Activated naive CD8-positive, alpha-beta T cell treated with anti-CD3 and anti-CD28 coated beads, Interleukin-2, amount 10 ng/mL, durations not matched to agents 7 days and 5 days (primary cell): ENCODE measurements at regions not wholly inside any gene's neighbourhood (a gene's known extent, or its start where the extent isn't known, plus 50 kb on each side); places are given as distances from the start of the nearest gene placed in this dataset.

Experiments used
- ATAC-seq: fragments of 150-1000 bp; cut with Tn5 transposase; one replicate; pipeline ENCODE4 v1.10.0; 2021; ENCODE audit warnings: low read depth, moderate library complexity
- POLR2A ChIA-PET: fragments of 350-600 bp; sonication (Branson Sonifier 250); formaldehyde crosslinking; loops from one replicate; lab custom pipeline; 2021; ENCODE audit warnings: antibody characterized with exemption; lab: Charles Lee
- DNase-seq: peaks from one replicate; pipeline ENCODE4 v3.0.0; 2021
- H3K27ac Mint-ChIP-seq: one replicate; pipeline ENCODE4 v1.8.0; 2022; ENCODE audit warnings: mild to moderate bottlenecking, mixed read lengths
- H3K27me3 Mint-ChIP-seq: one replicate; pipeline ENCODE4 v1.8.0; 2022; ENCODE audit warnings: mild to moderate bottlenecking, moderate library complexity, mixed read lengths
- H3K36me3 Mint-ChIP-seq: one replicate; pipeline ENCODE4 v1.8.0; 2021; ENCODE audit warnings: mild to moderate bottlenecking, mixed read lengths
- H3K4me1 Mint-ChIP-seq: one replicate; pipeline ENCODE4 v1.8.0; 2021; ENCODE audit warnings: mixed read lengths
- H3K4me3 Mint-ChIP-seq: one replicate; pipeline ENCODE4 v1.8.0; 2022; ENCODE audit warnings: mild to moderate bottlenecking, moderate library complexity, mixed read lengths
- H3K9me3 Mint-ChIP-seq: one replicate; pipeline ENCODE4 v1.8.0; 2021; ENCODE audit warnings: mixed read lengths

DNA sequence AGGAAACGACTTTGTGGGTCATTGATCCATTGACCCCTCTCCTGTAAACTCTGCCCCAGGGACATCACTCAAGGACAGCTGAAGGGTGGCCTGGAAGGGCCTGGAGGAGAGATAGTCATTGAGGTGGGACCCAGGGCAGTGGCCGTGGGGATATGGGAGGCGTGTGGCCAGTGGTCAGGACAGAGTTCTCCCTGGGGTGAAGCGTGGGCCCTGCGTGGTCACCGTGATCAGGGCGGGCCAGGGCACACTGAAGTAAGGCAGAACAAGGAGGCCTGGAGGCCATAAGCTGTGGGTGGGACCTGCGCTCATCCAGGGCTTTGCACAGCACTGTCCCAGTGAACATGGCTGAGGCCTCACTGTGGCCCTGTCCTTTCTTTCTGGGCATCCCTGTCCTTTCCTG lies 177.9 kb downstream of the ZNF248 start:
- H3K36me3 Mint-ChIP-seq = no peaks in the 10 kb centered on the region

DNA sequence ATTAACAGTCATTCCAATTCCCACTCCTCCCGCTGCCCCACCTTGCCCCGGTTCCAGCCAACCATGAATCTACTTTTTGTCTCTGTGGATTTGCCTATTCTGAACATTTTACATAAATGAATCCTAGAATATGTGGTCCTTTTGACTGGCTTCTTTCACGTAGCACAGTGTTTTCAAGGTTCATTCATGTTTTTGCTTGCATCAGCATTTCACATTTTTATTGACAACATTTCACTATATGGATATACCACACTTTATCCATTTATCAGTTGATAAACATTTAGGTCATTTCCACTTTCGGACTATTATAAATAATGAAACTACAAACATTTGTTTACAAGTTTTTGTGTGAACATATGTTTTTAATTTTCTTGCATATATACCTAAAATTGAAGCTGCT lies 182.0 kb downstream of the ZNF248 start:
- DNase-seq = no peak
- no peak for ATAC-seq
- no peak overlapping the region for H3K27ac Mint-ChIP-seq
- H3K9me3 Mint-ChIP-seq = peaks cover 21% of the 10 kb centered on the region
- no peaks in the 10 kb centered on the region for H3K36me3 Mint-ChIP-seq
- no peaks in the 10 kb centered on the region for H3K27me3 Mint-ChIP-seq
- no peak overlapping the region for H3K4me3 Mint-ChIP-seq
- POLR2A ChIA-PET = no interaction called here
- no peaks in the 10 kb centered on the region for H3K4me1 Mint-ChIP-seq

More for the DNA sequence above, 177.9 kb downstream of the ZNF248 start:
- H3K4me1 Mint-ChIP-seq = no peaks in the 10 kb centered on the region
- no peak overlapping the region for H3K27ac Mint-ChIP-seq
- H3K9me3 Mint-ChIP-seq = peaks cover 15% of the 10 kb centered on the region
- POLR2A ChIA-PET = no interaction called here
- ATAC-seq (no peak), DNase-seq (no peak)
- H3K4me3 Mint-ChIP-seq = no peak overlapping the region
- no peaks in the 10 kb centered on the region for H3K27me3 Mint-ChIP-seq

DNA sequence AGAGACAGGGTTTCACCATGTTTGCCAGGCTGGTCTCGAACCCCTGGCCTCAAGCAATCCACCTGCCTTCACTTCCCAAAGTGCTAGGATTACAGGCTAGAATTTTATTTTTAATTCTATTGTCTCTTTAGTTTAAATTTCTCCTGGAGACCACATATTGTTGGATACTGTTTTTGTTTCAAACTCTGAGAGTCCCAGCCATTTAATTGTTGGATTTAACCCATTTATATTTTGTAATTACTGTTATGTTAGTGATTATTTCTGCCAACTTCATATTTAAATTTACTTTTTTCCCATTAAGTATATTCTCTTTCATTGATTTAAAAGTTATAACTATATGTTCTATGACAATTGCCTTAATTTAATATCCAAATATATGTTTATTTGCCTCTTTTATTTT lies 185.6 kb downstream of the ZNF248 start:
- Mint-ChIP-seq H3K36me3 (no peaks in the 10 kb centered on the region), H3K9me3 (peaks cover 18% of the 10 kb centered on the region), H3K4me3 (no peak overlapping the region), H3K27ac (no peak overlapping the region), H3K27me3 (no peaks in the 10 kb centered on the region), H3K4me1 (no peaks in the 10 kb centered on the region)
- no peak for ATAC-seq
- POLR2A ChIA-PET = no interaction called here
- no peak for DNase-seq

DNA sequence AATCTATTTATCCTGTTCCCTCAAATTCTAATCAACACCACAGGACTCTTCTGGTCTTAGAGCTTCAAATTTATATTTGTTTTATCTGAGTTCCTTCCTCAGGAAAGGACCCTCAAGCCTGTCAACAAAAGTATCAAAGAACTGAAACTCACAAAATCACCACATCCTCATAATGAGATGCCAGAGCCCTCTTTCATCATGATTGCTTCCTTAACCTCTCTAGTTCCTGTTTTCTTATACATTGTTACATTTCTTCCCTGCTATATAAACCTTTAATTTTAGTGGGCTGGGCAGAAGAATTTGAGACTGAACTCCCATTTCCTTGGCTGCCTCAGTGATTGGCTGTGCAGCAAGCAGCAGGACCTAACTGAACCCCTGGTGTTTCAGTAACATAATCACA lies 189.7 kb downstream of the ZNF248 start:
- Mint-ChIP-seq H3K4me1 (no peaks in the 10 kb centered on the region), H3K27me3 (no peaks in the 10 kb centered on the region), H3K4me3 (no peak overlapping the region), H3K9me3 (peaks cover 15% of the 10 kb centered on the region), H3K36me3 (no peaks in the 10 kb centered on the region), H3K27ac (no peak overlapping the region)
- POLR2A ChIA-PET = no interaction called here
- DNase-seq (no peak), ATAC-seq (no peak)

DNA sequence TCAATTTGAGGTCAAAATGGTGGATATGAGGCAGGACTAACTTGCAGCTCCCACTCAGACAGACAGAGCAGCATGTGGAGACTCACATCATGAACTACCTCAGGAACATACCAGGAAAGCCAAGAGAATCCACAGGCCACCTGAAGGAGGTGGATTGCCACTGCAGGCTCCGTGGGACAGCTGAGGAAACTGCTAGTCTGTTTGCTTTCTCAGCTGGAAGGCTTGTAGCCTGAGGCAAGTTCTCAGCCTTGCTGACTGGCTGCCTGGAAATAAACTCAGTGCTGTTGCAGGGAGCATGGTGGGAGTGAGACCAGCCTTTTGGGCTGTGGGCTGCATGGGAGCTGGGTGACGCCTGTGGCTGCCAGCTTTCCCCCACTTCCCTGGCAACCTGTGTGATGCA lies 202.9 kb downstream of the ZNF248 start:
- H3K27me3 Mint-ChIP-seq = no peaks in the 10 kb centered on the region
- H3K4me3 Mint-ChIP-seq = no peak overlapping the region
- no peaks in the 10 kb centered on the region for H3K36me3 Mint-ChIP-seq
- no peak overlapping the region for H3K27ac Mint-ChIP-seq
- peaks cover 24% of the 10 kb centered on the region for H3K9me3 Mint-ChIP-seq
- no peak for ATAC-seq
- POLR2A ChIA-PET = no interaction called here
- DNase-seq = no peak
- H3K4me1 Mint-ChIP-seq = no peaks in the 10 kb centered on the region

DNA sequence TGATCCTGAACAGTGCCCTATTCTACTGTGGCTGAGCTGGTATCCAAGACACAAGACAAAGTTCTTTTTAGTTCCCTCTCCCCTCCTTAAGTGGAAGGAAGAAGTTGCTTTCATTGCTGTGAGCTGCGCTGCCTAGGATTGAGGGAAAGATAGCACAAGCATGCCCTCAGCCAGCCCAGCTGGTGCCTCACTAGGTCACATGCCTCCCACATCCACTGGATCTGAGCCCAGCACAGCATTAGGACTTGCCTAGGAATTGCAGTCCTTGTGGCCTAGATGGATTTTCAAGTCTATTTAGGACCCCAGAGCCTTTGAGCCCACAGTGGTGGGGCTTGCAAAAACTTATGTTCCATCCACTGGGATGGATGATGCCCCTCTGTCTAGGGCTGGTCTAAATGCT lies 214.2 kb downstream of the ZNF248 start:
- Mint-ChIP-seq H3K4me3 (no peak overlapping the region), H3K36me3 (peaks cover 2% of the 10 kb centered on the region), H3K9me3 (peaks cover 9% of the 10 kb centered on the region), H3K27me3 (no peaks in the 10 kb centered on the region), H3K27ac (no peak overlapping the region), H3K4me1 (no peaks in the 10 kb centered on the region)
- DNase-seq (no peak), ATAC-seq (no peak)
- POLR2A ChIA-PET = no interaction called here

DNA sequence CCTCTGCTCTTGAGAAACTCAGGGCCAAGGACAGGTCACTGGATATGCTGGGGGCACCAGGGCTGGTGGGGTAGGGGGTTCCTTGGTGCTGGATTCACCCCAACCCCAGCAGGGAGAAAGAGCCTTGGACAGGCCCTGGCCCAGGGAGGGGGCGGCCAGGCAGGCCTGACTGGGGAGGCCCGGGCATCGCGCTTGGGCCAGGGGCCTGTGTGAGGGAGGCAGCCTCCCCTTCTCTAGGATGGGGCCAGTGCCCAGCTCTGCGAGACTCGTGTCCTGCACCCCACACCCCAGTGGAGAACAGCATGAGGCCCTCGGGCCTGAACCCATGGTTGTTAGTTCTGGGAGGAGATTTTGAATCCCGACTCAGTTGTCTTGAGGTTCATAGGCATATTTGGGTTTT lies 217.1 kb downstream of the ZNF248 start:
- DNase-seq (no peak), ATAC-seq (no peak)
- Mint-ChIP-seq H3K36me3 (peaks cover 3% of the 10 kb centered on the region), H3K27ac (no peak overlapping the region), H3K4me3 (no peak overlapping the region), H3K27me3 (no peaks in the 10 kb centered on the region), H3K9me3 (peaks cover 20% of the 10 kb centered on the region), H3K4me1 (no peaks in the 10 kb centered on the region)
- POLR2A ChIA-PET = no interaction called here

DNA sequence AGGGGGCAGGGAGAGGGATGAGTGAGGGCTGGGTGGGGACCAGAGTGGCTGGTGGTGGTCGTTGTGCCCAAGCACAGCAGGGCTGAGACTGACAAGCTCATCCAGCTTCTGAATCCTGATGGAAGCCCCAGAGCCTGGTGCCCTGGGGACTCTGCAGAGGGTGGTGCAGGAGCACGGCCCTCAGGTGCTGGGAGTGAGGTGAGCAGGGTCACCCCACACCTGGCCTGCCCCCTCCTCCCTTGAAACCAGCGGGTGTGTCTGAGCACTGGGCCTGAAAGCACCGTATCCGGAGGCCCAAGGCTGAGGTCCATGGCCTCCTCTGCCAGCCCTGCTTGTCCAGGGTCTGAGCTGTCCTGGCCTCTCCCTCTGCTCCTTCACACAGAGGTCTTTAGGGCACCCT lies 218.2 kb downstream of the ZNF248 start:
- H3K9me3 Mint-ChIP-seq = peaks cover 20% of the 10 kb centered on the region
- H3K4me3 Mint-ChIP-seq = no peak overlapping the region
- H3K27me3 Mint-ChIP-seq = no peaks in the 10 kb centered on the region
- peaks cover 3% of the 10 kb centered on the region for H3K36me3 Mint-ChIP-seq
- H3K27ac Mint-ChIP-seq = no peak overlapping the region
- DNase-seq (no peak), ATAC-seq (no peak)
- POLR2A ChIA-PET = no interaction called here
- H3K4me1 Mint-ChIP-seq = no peaks in the 10 kb centered on the region

DNA sequence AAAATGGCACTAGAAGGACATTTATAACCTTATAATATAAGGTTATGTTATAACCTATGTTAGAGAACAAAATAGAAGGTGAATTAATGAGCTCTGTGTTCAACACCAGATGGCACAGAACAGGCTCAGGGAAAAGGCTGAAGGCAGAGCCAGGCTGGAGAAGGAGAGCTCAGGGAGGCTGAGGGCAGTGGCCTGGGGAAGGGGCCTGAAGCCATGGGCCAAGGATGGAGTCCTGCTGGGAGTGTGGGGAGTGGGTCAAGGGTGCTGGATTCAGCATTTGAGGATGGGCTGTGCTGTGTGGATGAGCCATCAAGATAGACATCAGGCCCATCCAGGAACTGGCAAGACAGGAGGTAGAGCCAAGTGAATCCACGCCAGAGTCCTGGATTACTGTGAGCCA lies 218.8 kb downstream of the ZNF248 start:
- ATAC-seq = no peak
- DNase-seq = no peak
- Mint-ChIP-seq H3K4me1 (no peaks in the 10 kb centered on the region), H3K27ac (no peak overlapping the region), H3K36me3 (peaks cover 3% of the 10 kb centered on the region), H3K4me3 (no peak overlapping the region), H3K27me3 (no peaks in the 10 kb centered on the region), H3K9me3 (peaks cover 20% of the 10 kb centered on the region)
- POLR2A ChIA-PET = no interaction called here

DNA sequence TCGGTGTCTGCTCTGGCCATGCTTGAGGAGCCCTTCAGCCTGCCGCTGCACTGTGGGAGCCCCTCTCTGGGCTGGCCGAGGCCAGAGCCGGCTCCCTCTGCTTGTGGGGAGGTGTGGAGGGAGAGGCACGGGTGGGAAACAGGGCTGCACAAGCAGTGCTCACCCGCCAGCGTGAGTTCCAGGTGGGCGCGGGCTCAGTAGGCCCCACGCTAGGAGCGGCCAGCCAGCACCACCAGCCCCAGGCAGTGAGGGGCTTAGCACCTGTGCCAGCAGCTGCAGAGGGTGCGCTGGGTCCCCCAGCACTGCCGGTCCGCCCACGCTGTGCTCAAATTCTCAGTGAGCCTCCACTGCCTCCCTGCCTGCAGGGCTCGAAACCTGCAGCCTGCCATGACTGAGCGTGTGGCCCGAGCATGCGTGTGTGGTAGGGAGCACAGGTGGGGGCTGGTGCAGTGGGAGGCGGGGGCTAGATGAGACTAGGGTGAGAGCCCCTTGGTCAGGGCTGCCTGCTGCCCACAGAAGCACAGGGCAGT lies 223.0 kb downstream of the ZNF248 start:
- ATAC-seq (no peak), DNase-seq (no peak)
- H3K27ac Mint-ChIP-seq = no peak overlapping the region
- H3K4me3 Mint-ChIP-seq = no peak overlapping the region
- H3K36me3 Mint-ChIP-seq = peaks cover 3% of the 10 kb centered on the region
- POLR2A ChIA-PET = no interaction called here
- peaks cover 19% of the 10 kb centered on the region for H3K9me3 Mint-ChIP-seq
- H3K27me3 Mint-ChIP-seq = no peaks in the 10 kb centered on the region
- H3K4me1 Mint-ChIP-seq = no peaks in the 10 kb centered on the region

DNA sequence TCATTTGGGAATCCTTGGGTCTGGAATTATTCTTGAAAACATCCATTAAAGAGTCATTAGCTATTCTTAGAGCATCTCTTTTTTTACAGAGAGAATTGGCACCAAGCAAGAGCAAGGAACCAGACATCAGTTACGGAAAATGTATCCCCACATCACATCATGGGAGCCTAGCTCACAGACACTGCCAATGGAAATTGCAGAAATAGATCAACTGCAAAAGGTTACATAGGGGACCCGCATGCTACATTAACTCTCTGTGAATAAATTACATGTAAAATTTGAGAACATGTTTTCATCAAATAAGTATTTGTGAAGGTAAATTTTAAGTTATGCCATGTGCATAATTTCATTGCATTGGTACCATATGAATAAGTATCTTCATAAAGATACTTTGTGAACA lies 224.8 kb downstream of the ZNF248 start:
- POLR2A ChIA-PET = no interaction called here
- no peak for DNase-seq
- H3K27me3 Mint-ChIP-seq = no peaks in the 10 kb centered on the region
- no peaks in the 10 kb centered on the region for H3K4me1 Mint-ChIP-seq
- H3K9me3 Mint-ChIP-seq = peaks cover 15% of the 10 kb centered on the region
- H3K36me3 Mint-ChIP-seq = peaks cover 1% of the 10 kb centered on the region
- no peak overlapping the region for H3K27ac Mint-ChIP-seq
- ATAC-seq = no peak
- no peak overlapping the region for H3K4me3 Mint-ChIP-seq

DNA sequence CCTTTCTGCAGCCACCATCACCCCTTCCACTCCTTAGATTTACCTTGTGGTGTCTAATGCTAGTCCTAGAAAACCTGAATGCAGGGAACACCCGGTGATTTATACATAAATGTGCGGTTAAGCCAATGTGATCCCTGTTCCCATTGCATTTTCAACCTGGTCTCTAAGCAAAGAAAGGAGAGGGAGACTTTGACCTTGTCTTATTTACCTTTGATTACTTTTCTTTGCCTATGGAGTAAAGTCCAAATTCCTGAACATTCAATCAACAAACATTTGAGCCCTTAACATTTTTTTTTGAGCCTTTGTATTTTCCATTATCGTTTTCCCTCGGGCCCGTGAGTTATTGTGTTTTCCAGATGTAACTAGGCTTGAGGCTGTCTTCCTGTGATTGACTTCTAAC lies 233.9 kb downstream of the ZNF248 start:
- Mint-ChIP-seq H3K9me3 (peaks cover 9% of the 10 kb centered on the region), H3K27ac (no peak overlapping the region), H3K4me3 (no peak overlapping the region), H3K4me1 (no peaks in the 10 kb centered on the region), H3K27me3 (no peaks in the 10 kb centered on the region), H3K36me3 (no peaks in the 10 kb centered on the region)
- POLR2A ChIA-PET = no interaction called here
- DNase-seq (no peak), ATAC-seq (no peak)

DNA sequence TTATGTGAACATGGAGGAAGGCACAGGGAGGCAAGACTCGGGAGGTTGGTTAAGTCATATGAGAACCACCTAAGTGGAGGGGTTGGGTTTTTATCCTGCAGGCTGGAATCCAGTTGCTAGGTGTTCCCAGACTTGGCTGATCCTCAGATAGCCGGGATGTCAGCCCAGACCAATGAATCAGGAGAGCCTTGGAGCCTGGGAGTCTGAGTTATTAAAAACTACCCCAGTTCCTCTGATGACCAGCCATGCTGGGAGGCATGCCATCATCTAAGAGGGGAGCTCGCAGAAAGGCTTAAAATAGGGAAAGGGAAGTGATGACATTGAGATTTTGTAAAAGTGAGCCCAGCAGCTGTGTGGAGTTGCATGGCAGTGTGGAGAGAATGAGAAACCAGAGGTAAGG lies 238.1 kb downstream of the ZNF248 start:
- POLR2A ChIA-PET = no interaction called here
- ATAC-seq = no peak
- peaks cover 16% of the 10 kb centered on the region for H3K9me3 Mint-ChIP-seq
- no peaks in the 10 kb centered on the region for H3K36me3 Mint-ChIP-seq
- DNase-seq = no peak
- no peak overlapping the region for H3K27ac Mint-ChIP-seq
- H3K4me3 Mint-ChIP-seq = no peak overlapping the region
- no peaks in the 10 kb centered on the region for H3K4me1 Mint-ChIP-seq
- H3K27me3 Mint-ChIP-seq = no peaks in the 10 kb centered on the region

DNA sequence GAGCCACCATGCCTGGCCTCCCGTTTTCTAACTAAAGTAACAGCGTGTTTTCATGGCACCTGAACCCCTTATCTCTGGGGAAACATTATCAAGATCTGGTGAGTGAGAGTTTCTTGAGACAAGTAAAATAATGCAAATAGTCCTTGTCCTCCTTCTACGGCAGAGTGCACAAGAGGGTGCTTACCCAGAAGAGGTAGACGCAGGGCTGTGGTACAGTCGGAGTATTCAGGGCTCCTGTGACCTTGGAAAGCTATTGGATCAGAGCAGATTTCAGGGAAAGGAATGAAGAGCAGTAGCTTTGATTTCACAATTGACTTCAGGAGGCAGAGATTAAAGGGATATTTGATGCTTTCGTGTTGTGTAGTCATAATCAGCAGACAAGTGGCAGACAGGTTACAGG lies 269.1 kb downstream of the ZNF248 start:
- Mint-ChIP-seq H3K36me3 (no peaks in the 10 kb centered on the region), H3K27ac (no peak overlapping the region), H3K4me1 (no peaks in the 10 kb centered on the region)

DNA sequence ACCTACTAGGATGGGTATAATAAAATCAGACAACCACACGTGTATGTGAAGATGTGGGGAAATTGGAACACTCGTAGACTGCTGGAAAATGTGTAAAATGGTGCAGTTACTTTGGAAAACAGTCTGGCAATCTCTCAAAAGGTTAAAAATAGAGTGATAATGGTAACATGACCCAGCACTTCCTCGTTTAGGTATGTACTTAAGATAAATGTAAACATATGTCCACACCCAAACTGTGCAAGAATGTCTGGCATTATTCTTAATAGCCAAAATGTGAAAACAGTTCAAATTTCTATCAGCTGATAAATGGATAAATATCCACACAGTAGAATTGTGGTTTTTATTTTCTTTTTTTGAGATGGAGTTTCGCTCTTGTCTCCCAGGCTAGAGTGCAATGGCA lies 272.8 kb downstream of the ZNF248 start:
- DNase-seq (no peak), ATAC-seq (no peak)
- H3K27me3 Mint-ChIP-seq = no peaks in the 10 kb centered on the region
- H3K4me1 Mint-ChIP-seq = no peaks in the 10 kb centered on the region
- H3K9me3 Mint-ChIP-seq = peaks cover 5% of the 10 kb centered on the region
- no peak overlapping the region for H3K27ac Mint-ChIP-seq
- POLR2A ChIA-PET = no interaction called here
- H3K36me3 Mint-ChIP-seq = no peaks in the 10 kb centered on the region
- H3K4me3 Mint-ChIP-seq = no peak overlapping the region

More for the DNA sequence above, 269.1 kb downstream of the ZNF248 start:
- no peak for ATAC-seq
- POLR2A ChIA-PET = no interaction called here
- no peaks in the 10 kb centered on the region for H3K27me3 Mint-ChIP-seq
- no peak for DNase-seq
- peaks cover 9% of the 10 kb centered on the region for H3K9me3 Mint-ChIP-seq
- H3K4me3 Mint-ChIP-seq = no peak overlapping the region
